WERI-Rb-1 (cell line): ENCODE measurements at regions not wholly inside any gene's neighbourhood (a gene's known extent, or its start where the extent isn't known, plus 50 kb on each side); places are given as distances from the start of the nearest gene placed in this dataset.

Source experiments
- DNase-seq: peaks from one replicate; pipeline ENCODE4 v3.0.0-alpha.2; 2020
- H3K27ac ChIP-seq: fragments of 250-450 bp; sonication (Bioruptor Pico); 2 replicates; pipeline ENCODE4 v1.5.1; 2020; ENCODE audit warnings: mild to moderate bottlenecking, moderate library complexity
- H3K27me3 ChIP-seq: fragments of 250-450 bp; sonication (Bioruptor Pico); 2 replicates; pipeline ENCODE4 v1.5.1; 2021; ENCODE audit warnings: mild to moderate bottlenecking, low read depth, moderate library complexity; ENCODE audit not compliant: insufficient read depth, severe bottlenecking
- H3K36me3 ChIP-seq: fragments of 250-450 bp; sonication (Bioruptor Pico); 2 replicates; pipeline ENCODE4 v1.5.1; 2020; ENCODE audit warnings: mild to moderate bottlenecking, moderate library complexity
- H3K4me3 ChIP-seq: 2 replicates; pipeline ENCODE4 v1.5.1; 2011; ENCODE audit warnings: low read depth, mild to moderate bottlenecking, control low read depth, low read length
- H3K9me3 ChIP-seq: fragments of 250-450 bp; sonication (Bioruptor Pico); 2 replicates; pipeline ENCODE4 v1.5.1; 2021; ENCODE audit warnings: mild to moderate bottlenecking, moderate library complexity; ENCODE audit not compliant: severe bottlenecking
- TF ChIP-seq, protein P1 (sequence below): IDR thresholded peaks from 2 replicates; pipeline ENCODE4 v1.5.1; 2011; ENCODE audit warnings: low read depth, mild to moderate bottlenecking, control low read depth, inconsistent platforms, low read length

DNA sequence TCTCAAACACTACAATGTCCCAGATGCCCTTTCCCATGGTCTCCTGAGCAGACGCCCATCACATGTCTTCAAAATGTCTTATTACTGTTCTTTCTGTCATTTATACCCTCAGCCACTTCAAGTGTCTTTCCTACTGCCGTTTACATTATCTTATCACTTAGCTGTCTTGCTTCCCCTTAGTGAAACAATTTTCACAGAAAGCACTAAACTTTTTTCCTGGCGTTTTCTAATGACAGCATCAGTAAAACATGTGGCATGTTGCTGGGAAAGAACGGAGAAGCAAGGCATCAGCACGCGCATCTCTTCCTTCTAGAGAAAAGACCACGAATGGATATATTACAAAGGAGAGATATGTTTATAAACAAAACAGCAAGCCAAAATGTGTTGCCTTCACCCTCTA, 189.7 kb upstream of the SLIT2 start:
- TF ChIP-seq, protein P1, sequence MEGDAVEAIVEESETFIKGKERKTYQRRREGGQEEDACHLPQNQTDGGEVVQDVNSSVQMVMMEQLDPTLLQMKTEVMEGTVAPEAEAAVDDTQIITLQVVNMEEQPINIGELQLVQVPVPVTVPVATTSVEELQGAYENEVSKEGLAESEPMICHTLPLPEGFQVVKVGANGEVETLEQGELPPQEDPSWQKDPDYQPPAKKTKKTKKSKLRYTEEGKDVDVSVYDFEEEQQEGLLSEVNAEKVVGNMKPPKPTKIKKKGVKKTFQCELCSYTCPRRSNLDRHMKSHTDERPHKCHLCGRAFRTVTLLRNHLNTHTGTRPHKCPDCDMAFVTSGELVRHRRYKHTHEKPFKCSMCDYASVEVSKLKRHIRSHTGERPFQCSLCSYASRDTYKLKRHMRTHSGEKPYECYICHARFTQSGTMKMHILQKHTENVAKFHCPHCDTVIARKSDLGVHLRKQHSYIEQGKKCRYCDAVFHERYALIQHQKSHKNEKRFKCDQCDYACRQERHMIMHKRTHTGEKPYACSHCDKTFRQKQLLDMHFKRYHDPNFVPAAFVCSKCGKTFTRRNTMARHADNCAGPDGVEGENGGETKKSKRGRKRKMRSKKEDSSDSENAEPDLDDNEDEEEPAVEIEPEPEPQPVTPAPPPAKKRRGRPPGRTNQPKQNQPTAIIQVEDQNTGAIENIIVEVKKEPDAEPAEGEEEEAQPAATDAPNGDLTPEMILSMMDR, result no peak
- no peak for DNase-seq

DNA sequence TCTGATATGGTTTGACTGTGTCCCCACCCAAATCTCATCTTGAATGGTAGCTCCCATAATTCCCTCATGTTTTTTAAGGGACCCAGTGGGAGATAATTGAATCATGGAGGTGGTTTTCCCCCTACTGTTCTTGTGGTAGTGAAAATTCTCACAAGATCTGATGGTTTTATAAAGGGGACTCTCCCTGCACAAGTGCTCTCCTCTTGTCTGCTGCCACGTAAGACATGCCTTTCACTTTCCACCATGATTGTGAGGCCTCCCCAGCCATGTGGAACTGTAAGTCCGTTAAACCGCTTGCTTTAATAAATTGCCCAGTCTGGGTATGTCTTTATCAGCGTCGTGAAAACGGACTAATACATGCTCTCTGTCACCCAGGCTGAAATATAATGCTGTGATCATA, 200.9 kb upstream of the SLIT2 start:
- Histone ChIP-seq H3K27me3 (no peaks in the 10 kb centered on the region), H3K36me3 (no peaks in the 10 kb centered on the region), H3K9me3 (no peaks in the 10 kb centered on the region), H3K4me3 (no peak overlapping the region), H3K27ac (no peak overlapping the region)
- DNase-seq, result no peak
- TF ChIP-seq, protein P1, result no peak

More for the DNA sequence above, 189.7 kb upstream of the SLIT2 start:
- Histone ChIP-seq H3K27ac (no peak overlapping the region), H3K9me3 (no peaks in the 10 kb centered on the region), H3K27me3 (no peaks in the 10 kb centered on the region), H3K4me3 (no peak overlapping the region), H3K36me3 (no peaks in the 10 kb centered on the region)

DNA sequence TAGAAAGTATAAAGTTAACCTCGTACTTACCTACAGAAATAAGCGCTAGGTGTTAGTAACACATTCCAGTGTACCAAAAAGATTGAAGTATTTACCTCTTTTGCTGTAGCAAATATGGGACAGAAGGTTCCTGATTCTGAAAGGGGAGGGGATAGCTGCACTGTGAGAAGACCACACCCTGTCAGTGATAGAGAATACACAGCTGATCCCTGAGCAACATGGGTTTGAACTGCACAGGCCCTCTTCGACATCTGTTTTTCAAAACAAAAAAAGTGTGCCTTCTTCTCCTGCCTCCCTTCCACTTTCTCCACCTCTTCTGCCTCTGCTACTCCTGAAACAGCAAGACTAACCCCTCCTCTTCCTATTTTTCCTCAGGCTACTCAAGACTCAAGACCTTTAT, 201.8 kb upstream of the SLIT2 start:
- H3K9me3 ChIP-seq, result no peaks in the 10 kb centered on the region
- H3K4me3 ChIP-seq, result no peak overlapping the region
- no peaks in the 10 kb centered on the region for H3K36me3 ChIP-seq
- no peak overlapping the region for H3K27ac ChIP-seq
- TF ChIP-seq, protein P1, result no peak
- no peak for DNase-seq
- no peaks in the 10 kb centered on the region for H3K27me3 ChIP-seq

DNA sequence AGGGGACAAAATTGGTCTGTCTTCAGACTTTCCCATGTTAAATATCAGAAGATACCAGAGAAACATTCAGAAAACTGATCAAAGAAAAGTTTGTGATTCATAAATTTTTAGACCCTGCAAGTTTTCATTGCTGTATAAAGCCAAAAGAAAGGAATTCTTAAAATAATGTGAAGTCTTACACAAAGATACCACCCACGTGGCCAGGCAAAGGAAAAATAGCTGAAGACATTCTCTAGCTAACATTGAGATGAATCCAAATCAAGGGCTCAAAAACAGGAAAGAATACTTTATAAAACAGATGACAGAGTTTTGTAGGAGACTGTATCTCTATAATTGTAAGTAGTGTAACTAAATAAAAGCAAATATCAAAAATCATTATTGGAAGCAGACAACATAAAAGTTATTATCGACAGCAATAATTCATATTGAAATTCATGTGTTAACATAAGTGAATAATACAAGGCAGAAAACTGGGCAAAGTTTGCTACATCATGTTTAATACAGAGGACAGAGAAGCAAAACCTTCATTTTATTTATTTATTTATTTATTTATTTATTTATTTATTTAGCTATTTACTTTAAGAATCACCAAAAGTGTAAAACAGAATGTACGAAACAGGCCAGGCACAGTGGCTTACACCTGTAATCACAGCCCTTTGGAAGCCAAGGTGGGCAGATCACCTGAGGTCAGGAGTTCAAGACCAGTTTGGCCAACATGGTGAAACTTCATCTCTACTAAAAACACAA, 204.6 kb upstream of the SLIT2 start:
- H3K9me3 ChIP-seq, result no peaks in the 10 kb centered on the region
- no peak for DNase-seq

DNA sequence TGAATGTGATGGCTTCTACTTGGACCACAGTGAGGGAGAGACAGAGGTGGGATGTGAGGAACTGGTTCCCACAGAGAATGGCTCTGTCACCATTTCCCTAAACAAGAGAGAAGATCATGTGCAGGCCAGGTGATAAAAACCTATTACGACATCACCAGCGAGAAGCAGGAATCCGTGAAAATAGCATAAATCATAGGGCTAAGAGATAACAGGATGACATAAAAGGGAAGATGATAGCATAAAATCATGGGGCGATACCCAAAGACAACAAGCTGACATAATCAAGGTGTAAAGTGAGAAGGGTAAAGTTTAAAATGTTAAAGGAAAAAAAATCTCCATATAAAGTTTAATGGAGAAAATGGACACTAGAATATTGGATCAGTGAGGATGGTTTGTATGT, 205.5 kb upstream of the SLIT2 start:
- TF ChIP-seq, protein P1, result no peak
- DNase-seq, result no peak
- no peak overlapping the region for H3K27ac ChIP-seq

More for the DNA sequence above, 204.6 kb upstream of the SLIT2 start:
- Histone ChIP-seq H3K36me3 (no peaks in the 10 kb centered on the region), H3K4me3 (no peak overlapping the region), H3K27ac (no peak overlapping the region), H3K27me3 (no peaks in the 10 kb centered on the region)
- TF ChIP-seq, protein P1, result no peak

DNA sequence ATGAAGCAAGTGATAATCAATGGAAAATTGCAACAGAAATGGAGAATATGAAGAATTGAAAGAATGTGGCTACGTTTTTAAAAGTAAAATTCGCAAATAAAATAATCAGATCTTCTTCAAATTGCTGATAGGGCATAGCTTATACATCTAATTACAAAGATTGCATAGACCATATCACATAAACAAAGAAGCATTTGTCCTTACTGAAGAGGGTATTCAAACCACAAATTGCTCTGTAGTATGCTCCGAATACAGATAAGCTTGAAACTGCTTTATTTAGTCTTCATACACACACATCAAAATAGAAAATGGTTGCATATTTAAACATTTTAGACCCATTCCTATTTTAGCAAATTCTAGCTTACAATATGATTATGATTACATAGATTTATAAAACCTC, 206.7 kb upstream of the SLIT2 start:
- no peaks in the 10 kb centered on the region for H3K9me3 ChIP-seq
- DNase-seq, result no peak
- no peak overlapping the region for H3K27ac ChIP-seq
- H3K36me3 ChIP-seq, result no peaks in the 10 kb centered on the region
- no peaks in the 10 kb centered on the region for H3K27me3 ChIP-seq
- TF ChIP-seq, protein P1, result no peak
- H3K4me3 ChIP-seq, result no peak overlapping the region

More for the DNA sequence above, 205.5 kb upstream of the SLIT2 start:
- no peaks in the 10 kb centered on the region for H3K9me3 ChIP-seq
- no peaks in the 10 kb centered on the region for H3K27me3 ChIP-seq
- H3K4me3 ChIP-seq, result no peak overlapping the region
- no peaks in the 10 kb centered on the region for H3K36me3 ChIP-seq
